HG03196 (cell line): ENCODE measurements at regions not wholly inside any gene's neighbourhood (a gene's known extent, or its start where the extent isn't known, plus 50 kb on each side); places are given as distances from the start of the nearest gene placed in this dataset.

Experiments
- ATAC-seq: cut with Tn5 transposase; IDR thresholded peaks from one replicate; pipeline ENCODE4 v1.9.1; 2021; ENCODE audit not compliant: unreplicated experiment

DNA sequence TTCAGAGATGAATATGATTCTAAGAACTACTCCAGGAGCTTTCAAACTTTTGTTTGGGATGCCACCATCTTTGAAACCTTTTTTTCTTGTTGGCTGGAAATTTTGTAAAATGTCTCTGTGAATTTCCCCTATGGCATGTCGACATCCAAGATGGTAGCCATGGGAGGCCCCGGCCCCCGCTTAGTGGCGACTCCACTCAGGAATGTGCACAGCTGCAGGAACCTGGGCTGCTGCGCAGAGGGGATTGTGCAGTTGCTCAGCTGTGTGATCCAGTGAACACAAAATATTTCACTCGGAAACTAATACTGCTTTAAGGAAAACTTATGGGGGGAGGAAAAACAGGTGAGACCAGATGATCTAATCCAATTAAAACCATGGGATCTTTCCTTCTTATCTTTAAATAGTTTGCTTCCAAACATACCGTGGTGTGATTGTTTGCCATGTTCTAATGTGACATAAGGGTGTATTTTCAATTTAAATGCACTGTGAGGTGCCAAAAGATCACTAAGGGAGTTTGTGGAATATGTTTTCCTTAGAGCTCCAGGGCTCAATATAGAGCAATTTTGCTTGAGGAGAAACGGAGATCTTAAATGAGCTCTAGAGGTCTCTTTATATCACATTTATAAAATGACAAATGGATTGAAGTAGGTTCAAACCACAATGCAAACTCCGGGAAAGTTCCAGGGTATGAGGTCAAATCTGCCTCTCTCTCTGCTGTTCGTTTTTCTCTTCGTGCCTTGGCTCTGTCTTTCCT, 497.7 kb downstream of the FGF9 start:
- ATAC-seq = no peak

GRCh38 chr13:22169473-22169872, 498.6 kb downstream of the FGF9 start:
- no peak for ATAC-seq

GRCh38 chr13:22173610-22174009, 502.7 kb downstream of the FGF9 start:
- ATAC-seq = no peak

DNA sequence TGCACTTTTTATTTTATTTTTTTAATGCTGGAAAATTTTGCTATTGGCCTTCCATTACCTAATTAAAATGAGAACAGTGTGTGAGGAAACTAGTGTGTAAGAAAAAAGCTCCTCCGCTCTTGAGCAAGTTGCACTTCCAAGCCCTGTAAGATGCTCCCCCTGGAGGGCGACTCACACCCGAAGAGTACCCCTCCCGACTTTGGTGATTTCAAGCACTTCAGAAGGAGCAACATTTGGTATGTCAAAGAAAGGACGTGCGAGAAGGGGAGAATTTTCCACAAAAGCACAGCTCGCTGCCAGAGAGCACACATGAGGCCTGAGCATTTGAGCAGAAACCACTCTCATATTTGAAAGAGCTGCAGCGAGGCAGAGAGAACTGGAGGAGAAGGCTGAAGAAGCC, 504.4 kb downstream of the FGF9 start:
- ATAC-seq = no peak

GRCh38 chr13:22175815-22176214, 504.9 kb downstream of the FGF9 start:
- ATAC-seq = no peak

DNA sequence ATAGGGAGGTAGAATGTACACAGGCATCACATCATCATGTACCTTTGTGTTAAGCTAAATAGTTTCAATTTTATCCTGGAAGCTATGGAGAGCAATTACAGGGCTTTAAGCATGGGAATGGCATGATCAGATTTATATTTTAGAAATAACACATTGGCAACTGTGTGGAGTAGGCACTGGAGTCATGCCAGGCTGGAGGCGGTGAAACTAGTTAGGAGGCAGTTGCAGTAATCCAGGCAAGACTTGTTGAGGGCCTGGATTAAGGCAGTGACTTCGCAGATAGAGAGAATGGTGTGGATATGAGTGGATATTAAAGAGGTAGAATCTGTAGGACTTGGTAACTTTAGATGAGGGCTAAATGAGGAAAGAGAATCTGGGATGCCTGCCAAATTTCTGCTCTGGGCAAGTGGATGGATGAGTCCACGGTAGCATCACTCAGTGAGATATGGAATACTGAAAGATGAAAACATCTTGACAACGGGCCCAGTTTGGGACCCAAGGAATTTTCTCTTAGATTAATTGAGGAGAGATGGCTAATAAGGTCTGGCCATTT, 506.2 kb downstream of the FGF9 start:
- ATAC-seq = no peak

GRCh38 chr13:22178878-22179277, 508.0 kb downstream of the FGF9 start:
- no peak for ATAC-seq

GRCh38 chr13:22187329-22187728, 516.5 kb downstream of the FGF9 start:
- no peak for ATAC-seq

- no peak for ATAC-seq
Observed at GRCh38 chr13:22189176-22190048, 518.5 kb downstream of the FGF9 start.

DNA sequence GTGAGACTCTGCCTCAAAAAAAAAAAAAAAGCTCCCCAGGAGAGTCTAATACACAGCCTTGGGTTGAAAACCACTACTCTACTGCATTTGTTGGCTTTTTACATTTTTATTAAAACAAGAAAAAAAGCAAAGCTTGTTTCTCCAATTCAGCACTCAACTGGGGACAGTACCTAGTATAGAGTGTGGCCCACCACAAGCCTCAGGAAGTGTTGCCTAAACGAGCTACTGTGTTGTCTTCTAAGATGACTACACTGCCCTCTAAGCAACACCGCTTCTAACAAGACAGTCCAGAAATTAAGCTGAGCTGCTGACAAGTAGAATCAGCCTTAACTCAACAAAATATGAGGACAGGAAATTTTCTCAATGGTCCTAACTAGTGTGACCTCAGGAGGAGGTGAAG, 522.2 kb downstream of the FGF9 start:
- no peak for ATAC-seq

DNA sequence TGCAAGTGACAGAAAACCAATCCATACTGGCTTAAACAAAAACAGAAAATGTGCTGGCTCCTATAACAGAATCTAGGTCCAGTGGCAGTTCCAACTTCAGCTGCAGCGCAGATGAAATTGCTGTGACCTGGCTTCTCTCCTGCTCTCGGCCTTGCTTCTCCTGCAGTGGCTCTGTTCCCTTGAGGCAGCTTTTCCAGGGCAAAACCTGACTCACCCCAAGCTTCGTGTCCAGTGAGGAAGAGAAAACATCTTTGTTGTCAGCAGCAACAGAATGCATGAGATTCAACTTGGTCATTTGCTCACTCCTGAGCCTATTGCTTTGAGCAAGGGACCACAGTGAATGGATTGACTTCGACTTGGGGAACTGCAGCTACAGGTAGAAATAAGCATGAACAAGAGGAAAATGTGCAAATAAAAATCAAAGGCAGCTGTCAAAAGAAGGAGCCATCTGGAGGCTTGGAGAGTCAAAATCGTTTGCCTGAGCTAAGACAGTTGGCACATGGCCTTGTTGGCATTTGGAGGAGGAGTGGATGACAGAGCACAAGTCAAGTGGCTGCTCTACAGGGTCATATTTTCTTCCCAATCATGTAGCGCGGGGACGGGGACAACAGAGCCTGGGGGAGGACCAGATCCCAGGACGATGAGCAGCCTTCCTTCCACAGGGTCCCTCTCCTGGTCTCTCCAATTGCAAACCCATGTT, 523.4 kb downstream of the FGF9 start:
- no peak for ATAC-seq

DNA sequence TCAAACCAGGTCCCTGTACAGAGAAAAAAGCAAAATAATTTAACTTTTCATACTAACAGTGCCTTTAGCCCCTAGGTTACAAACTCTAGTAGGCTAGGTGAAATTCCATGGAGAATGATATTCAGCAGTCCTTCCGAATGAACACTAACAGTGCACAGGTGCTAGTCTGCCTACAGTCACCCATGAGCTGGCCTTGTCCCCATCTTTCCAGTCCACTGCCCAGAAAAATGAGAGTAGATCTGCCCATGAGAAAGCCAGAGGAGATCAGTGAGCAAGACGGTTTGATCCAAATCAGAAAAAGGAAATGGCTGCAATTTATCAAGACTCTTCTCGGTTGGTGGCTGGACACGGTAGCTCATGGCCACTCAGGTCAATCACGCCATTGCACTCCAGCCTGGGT, 524.9 kb downstream of the FGF9 start:
- ATAC-seq = no peak

- ATAC-seq = no peak
Observed at GRCh38 chr13:22196777-22197176, 525.9 kb downstream of the FGF9 start.

DNA sequence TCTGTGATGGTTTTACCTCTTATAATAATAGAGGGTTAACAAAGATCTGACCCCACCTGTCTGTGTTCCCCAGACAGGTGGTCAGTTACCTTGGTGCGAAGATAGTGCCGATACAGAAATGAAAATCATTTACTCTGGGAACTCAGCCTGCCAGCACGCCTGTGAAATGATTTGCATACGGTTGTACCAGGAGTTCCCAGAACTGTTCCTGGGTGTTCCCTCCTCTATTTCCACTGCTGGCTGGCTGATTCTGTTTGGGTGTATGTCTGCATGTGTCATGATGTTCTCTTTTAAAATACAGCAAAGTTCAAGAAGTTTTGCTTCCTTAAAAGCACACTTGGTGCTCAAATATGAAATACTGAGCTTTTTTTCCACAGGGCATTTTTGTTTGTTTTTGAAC, 527.1 kb downstream of the FGF9 start:
- no peak for ATAC-seq

DNA sequence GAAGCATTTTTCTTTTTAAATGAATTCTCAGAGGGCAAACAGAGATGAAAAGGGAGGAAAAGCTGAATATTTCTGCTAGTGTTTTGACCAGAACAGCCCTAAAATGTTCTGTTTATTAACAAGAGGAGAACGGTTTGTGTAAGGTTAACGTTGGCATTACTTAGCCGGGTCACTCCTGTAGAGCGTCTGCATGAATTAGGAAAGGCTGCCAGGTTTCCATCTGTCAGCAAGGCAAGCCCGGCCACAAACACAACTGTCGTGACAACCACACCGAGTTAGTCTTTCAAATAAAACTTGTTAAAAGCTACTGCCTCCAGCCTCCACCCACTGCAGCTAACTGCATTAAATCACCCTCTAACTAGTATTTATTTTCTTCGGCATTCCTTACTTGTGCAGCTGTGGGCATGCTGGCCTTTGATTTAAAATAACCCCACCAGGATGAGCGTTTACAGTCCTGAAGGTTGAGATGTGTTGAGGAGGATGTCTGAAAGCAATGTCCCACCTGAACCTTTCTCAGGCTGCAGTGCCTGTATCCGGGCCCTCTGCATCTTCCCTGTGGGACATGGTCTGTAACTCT, 527.9 kb downstream of the FGF9 start:
- no peak for ATAC-seq

DNA sequence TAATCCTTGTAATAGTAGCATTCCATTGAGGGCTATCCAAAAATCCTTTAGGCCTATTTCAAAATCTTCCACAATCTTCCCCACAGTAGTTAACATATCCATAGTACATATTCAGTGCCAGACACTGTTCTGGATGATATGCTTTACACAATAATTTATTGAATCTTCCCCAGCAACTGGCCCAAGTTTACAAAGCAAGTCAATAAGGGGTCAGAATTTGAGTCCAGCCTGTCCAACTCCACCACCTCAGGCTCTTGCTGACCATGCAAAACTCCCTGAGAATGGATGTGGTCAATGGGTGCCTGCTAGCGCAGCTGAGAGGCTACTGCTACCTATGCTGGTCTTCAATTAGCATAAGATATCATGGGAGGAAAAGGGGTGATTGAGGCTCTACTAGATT, 529.6 kb downstream of the FGF9 start:
- ATAC-seq = no peak

- ATAC-seq = no peak
Observed at GRCh38 chr13:22201375-22201925, 530.6 kb downstream of the FGF9 start.

GRCh38 chr13:22210134-22210930, 539.5 kb downstream of the FGF9 start:
- ATAC-seq = no peak

DNA sequence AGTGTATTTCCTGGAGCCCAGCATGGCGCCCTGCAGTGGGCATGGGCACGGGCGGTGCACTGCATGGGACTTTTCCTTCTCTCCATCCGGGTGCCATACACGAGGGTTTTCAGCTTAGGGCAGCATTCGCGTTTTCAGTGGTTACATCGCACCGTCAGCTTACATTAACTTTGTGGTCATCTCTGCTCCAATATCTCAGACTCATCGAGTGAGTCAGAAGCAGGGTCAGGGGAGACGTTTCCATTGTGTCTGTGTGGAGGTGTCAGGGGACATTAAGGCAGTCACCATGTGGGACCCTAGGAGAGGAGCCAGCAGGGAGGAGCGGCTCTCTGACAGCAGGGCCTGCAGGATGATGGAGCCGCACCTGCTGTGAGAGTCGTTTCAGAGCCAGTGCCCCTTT, 541.0 kb downstream of the FGF9 start:
- ATAC-seq = no peak

DNA sequence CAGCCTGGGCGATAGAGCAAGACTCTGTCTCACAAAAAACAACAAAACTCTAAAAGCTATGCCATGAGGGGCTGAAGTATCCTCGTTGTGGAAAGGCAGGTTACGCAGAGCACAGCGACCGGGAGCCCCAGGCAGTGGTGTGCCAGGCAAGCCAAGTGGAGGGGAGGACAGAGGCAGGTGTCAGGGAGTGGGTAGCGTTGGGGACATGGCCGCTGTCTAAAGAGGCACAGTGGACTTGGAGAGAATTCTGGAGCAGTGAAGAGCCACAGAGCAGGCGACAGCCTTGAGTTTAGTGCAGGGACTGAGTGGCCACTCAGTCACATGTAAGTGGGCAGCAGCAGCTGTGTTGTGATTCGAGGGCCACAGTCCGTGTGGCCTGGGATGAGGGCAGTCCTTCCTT, 541.7 kb downstream of the FGF9 start:
- no peak for ATAC-seq
